MM.1S (cell line): ENCODE measurements at regions not wholly inside any gene's neighbourhood (a gene's known extent, or its start where the extent isn't known, plus 50 kb on each side); places are given as distances from the start of the nearest gene placed in this dataset.

Experiments
- DNase-seq: peaks from one replicate; pipeline ENCODE4 v3.0.0-alpha.2; 2015
- H2AFZ ChIP-seq: fragments of 300-600 bp; sonication (generic); 2 replicates; pipeline ENCODE4 v1.6.0; 2016; ENCODE audit warnings: antibody characterized with exemption, low read length
- H3F3A ChIP-seq: fragments of 300-600 bp; sonication (generic); 2 replicates; pipeline ENCODE4 v1.6.1; 2016; ENCODE audit warnings: mild to moderate bottlenecking, antibody characterized with exemption, low read length, moderate library complexity, mixed read lengths; ENCODE audit not compliant: insufficient read depth
- H3K27ac ChIP-seq: fragments of 300-600 bp; sonication (generic); 2 replicates; pipeline ENCODE4 v1.5.1; 2016; ENCODE audit warnings: mild to moderate bottlenecking, low read length
- H3K27me3 ChIP-seq: fragments of 300-600 bp; sonication (generic); replicated peaks from 2 replicates; pipeline ENCODE4 v1.6.0; 2016; ENCODE audit warnings: low read length; ENCODE audit not compliant: insufficient read depth
- H3K36me3 ChIP-seq: fragments of 300-600 bp; sonication (generic); replicated peaks from 2 replicates; pipeline ENCODE4 v1.6.1; 2016; ENCODE audit warnings: mild to moderate bottlenecking, low read length, mixed read lengths; ENCODE audit not compliant: insufficient read depth
- H3K4me1 ChIP-seq: fragments of 300-600 bp; sonication (generic); 2 replicates; pipeline ENCODE4 v1.6.1; 2016; ENCODE audit warnings: low read length, mixed read lengths
- H3K4me2 ChIP-seq: fragments of 300-600 bp; sonication (generic); 2 replicates; pipeline ENCODE4 v1.6.0; 2016; ENCODE audit warnings: low read depth, low read length
- H3K4me3 ChIP-seq: fragments of 300-600 bp; sonication (generic); 2 replicates; pipeline ENCODE4 v1.5.1; 2016; ENCODE audit warnings: low read length, mixed read lengths
- H3K79me2 ChIP-seq: fragments of 300-600 bp; sonication (generic); 2 replicates; pipeline ENCODE4 v1.6.1; 2016; ENCODE audit warnings: mixed run types, low read length, mixed read lengths
- H3K9ac ChIP-seq: fragments of 300-600 bp; sonication (generic); 2 replicates; pipeline ENCODE4 v1.6.1; 2016; ENCODE audit warnings: low read length, mixed read lengths
- H3K9me2 ChIP-seq: fragments of 300-600 bp; sonication (generic); replicated peaks from 2 replicates; pipeline ENCODE4 v1.6.1; 2016; ENCODE audit warnings: mild to moderate bottlenecking, low read length, mixed read lengths; ENCODE audit not compliant: insufficient read depth
- H3K9me3 ChIP-seq: fragments of 300-600 bp; sonication (generic); replicated peaks from 2 replicates; pipeline ENCODE4 v1.6.1; 2016; ENCODE audit warnings: mild to moderate bottlenecking, low read length, mixed read lengths; ENCODE audit not compliant: insufficient read depth
- H4K20me1 ChIP-seq: fragments of 300-600 bp; sonication (generic); 2 replicates; pipeline ENCODE4 v1.6.1; 2016; ENCODE audit warnings: mild to moderate bottlenecking, low read length, moderate library complexity, mixed read lengths; ENCODE audit not compliant: insufficient read depth
- EZH2 ChIP-seq: fragments of 300-600 bp; sonication (generic); optimal IDR thresholded peaks from 2 replicates; pipeline ENCODE3; 2017; ENCODE audit warnings: low read depth, mild to moderate bottlenecking, antibody characterized with exemption, low read length, mixed read lengths
- EZH2phosphoT487 ChIP-seq: fragments of 300-600 bp; sonication (generic); IDR thresholded peaks from 2 replicates; pipeline ENCODE4 v1.6.1; 2018; ENCODE audit warnings: antibody characterized with exemption, low read length
- TF ChIP-seq, protein P1 (sequence below): fragments of 300-600 bp; sonication (generic); IDR thresholded peaks from 2 replicates; pipeline ENCODE4 v1.5.1; 2016; ENCODE audit warnings: antibody characterized with exemption, low read length, mixed read lengths

DNA sequence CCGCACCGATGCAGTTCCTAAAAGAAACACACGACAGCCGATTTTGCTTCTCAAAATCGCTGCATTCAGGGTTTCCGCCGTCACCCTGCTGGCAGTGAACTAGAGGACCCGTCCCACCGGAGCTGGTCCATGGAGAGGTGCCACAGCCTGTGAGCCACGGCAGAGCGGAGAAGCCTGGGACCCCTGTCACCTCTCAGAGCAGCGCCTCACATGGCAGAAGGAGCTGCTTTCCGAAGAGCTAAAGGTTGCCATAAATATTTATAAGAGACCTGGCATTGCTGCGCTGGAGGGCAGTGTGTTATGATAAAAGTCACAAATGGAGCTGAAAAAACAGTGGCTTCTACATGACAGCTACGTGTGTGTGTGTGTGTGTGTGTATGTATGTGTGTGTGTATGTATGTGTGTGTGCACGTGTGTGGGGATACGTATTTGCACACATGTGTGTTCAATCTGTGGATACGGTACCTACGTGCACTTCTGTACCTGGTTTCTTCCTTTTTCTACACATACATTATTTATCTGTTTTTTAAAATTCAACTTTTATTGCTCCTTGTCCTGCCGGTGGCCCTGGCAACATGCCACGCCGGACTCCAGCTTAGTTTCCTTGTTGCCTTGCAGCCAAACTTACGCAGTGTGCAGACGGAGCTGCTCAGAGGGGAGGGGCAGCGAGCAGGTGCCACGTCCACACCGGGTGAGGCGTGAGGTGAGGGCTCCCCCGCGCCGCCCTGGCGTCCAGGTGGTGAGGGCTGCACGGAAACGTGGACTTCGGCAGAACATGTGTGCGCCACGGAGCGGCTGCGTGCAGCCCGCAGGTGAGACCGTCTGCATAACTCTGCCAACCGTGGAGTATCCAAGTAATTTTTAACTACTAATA lies 115.2 kb upstream of the PITRM1 start:
- no peaks in the 10 kb centered on the region for H3K36me3 ChIP-seq
- H2AFZ ChIP-seq: no peak overlapping the region
- H3K27me3 ChIP-seq: no peaks in the 10 kb centered on the region
- no peaks in the 10 kb centered on the region for H3K9me2 ChIP-seq
- H3K9ac ChIP-seq: no peak overlapping the region
- no peaks in the 10 kb centered on the region for H3K79me2 ChIP-seq
- DNase-seq: no peak
- H3K4me2 ChIP-seq: no peak overlapping the region
- TF ChIP-seq EZH2phosphoT487: no peak
- TF ChIP-seq, protein P1, sequence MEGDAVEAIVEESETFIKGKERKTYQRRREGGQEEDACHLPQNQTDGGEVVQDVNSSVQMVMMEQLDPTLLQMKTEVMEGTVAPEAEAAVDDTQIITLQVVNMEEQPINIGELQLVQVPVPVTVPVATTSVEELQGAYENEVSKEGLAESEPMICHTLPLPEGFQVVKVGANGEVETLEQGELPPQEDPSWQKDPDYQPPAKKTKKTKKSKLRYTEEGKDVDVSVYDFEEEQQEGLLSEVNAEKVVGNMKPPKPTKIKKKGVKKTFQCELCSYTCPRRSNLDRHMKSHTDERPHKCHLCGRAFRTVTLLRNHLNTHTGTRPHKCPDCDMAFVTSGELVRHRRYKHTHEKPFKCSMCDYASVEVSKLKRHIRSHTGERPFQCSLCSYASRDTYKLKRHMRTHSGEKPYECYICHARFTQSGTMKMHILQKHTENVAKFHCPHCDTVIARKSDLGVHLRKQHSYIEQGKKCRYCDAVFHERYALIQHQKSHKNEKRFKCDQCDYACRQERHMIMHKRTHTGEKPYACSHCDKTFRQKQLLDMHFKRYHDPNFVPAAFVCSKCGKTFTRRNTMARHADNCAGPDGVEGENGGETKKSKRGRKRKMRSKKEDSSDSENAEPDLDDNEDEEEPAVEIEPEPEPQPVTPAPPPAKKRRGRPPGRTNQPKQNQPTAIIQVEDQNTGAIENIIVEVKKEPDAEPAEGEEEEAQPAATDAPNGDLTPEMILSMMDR: no peak
- H3K4me3 ChIP-seq: no peak overlapping the region
- no peaks in the 10 kb centered on the region for H3K4me1 ChIP-seq
- no peaks in the 10 kb centered on the region for H4K20me1 ChIP-seq
- no peaks in the 10 kb centered on the region for H3F3A ChIP-seq
- no peak overlapping the region for H3K27ac ChIP-seq
- H3K9me3 ChIP-seq: no peaks in the 10 kb centered on the region

DNA sequence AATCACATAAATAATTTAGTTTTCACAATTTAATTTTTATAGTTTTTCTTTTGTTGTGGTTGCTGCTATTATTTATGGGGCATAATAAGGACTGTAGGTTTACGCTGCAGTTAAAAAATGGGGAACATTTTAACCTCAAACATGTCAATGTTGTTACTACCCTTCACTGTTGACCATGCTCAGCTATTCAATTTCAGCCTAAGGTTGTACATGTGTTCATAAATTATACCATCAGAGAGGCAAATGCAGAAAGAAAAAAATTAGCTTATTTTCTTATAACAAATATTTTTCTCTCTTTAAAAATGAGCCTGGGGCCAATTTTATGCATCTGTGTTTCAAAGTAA lies 110.1 kb upstream of the PITRM1 start:
- Histone ChIP-seq H3F3A (no peaks in the 10 kb centered on the region), H3K4me2 (no peak overlapping the region), H3K4me1 (no peaks in the 10 kb centered on the region), H3K9me2 (no peaks in the 10 kb centered on the region), H3K9me3 (no peaks in the 10 kb centered on the region), H3K36me3 (no peaks in the 10 kb centered on the region), H3K27ac (no peak overlapping the region), H3K79me2 (no peaks in the 10 kb centered on the region), H4K20me1 (no peaks in the 10 kb centered on the region), H3K27me3 (no peaks in the 10 kb centered on the region), H3K4me3 (no peak overlapping the region), H3K9ac (no peak overlapping the region), H2AFZ (no peak overlapping the region)
- DNase-seq: no peak
- no peak for TF ChIP-seq EZH2phosphoT487
- TF ChIP-seq EZH2: no peak
- TF ChIP-seq, protein P1: no peak

DNA sequence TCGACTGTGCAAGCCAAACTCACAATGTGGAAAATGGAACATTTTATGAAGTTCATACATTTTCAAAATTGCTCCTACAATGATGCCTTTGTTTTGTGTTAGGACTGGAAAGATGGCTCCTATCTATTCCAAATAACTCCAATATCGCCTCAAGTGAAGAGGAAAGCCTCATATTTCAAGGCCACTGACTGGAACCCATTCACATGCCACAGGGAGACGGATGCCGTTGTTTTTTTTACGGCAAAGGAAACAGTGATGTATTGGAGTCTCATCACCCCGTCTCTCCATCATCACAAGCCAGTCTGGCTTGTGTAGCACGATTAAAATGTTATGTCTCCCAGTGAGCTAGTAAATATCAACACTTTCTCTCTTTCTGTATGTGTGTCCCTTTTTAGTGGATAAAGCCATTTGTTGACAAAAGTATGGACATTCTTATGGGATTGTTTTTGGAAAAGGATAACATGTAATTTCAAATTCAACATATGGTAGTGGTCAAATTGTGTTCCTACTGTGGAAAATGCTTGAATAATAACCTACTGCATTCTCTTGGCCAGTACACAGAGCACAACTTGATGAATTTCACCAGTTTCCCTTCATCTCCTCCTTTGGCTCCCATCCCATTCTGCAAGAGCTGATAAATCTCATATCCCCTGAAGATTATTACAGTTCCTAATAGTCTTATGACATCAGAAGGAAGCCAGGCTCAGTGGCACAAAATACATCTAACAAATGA lies 109.5 kb upstream of the PITRM1 start:
- H3K27ac ChIP-seq: no peak overlapping the region
- H3K9me2 ChIP-seq: no peaks in the 10 kb centered on the region
- H3K36me3 ChIP-seq: no peaks in the 10 kb centered on the region
- no peaks in the 10 kb centered on the region for H3K79me2 ChIP-seq
- H3K27me3 ChIP-seq: no peaks in the 10 kb centered on the region
- H3K9ac ChIP-seq: no peak overlapping the region
- no peaks in the 10 kb centered on the region for H4K20me1 ChIP-seq
- no peaks in the 10 kb centered on the region for H3K4me1 ChIP-seq
- H3F3A ChIP-seq: no peaks in the 10 kb centered on the region
- no peak for DNase-seq
- H3K4me2 ChIP-seq: no peak overlapping the region
- H3K4me3 ChIP-seq: no peak overlapping the region
- H3K9me3 ChIP-seq: no peaks in the 10 kb centered on the region
- H2AFZ ChIP-seq: no peak overlapping the region
- TF ChIP-seq, protein P1: no peak
- no peak for TF ChIP-seq EZH2
- TF ChIP-seq EZH2phosphoT487: no peak
